GM18951 (cell line): ENCODE measurements at regions not wholly inside any gene's neighbourhood (a gene's known extent, or its start where the extent isn't known, plus 50 kb on each side); places are given as distances from the start of the nearest gene placed in this dataset.

Experiments used
- POLR2A ChIP-seq: IDR thresholded peaks from 4 replicates; pipeline ENCODE4 v1.6.1; 2011; ENCODE audit warnings: mild to moderate bottlenecking; ENCODE audit not compliant: insufficient read length, insufficient read depth; ENCODE audit errors: extremely low read depth
- in situ Hi-C: fragments of 300-500 bp; cut with MboI; formaldehyde crosslinking; loops from one replicate; pipeline ENCODE4 v1.12.0; 2022; ENCODE audit warnings: low sequenced_read_pairs, mixed read lengths, inconsistent platforms; ENCODE audit not compliant: unreplicated experiment

DNA sequence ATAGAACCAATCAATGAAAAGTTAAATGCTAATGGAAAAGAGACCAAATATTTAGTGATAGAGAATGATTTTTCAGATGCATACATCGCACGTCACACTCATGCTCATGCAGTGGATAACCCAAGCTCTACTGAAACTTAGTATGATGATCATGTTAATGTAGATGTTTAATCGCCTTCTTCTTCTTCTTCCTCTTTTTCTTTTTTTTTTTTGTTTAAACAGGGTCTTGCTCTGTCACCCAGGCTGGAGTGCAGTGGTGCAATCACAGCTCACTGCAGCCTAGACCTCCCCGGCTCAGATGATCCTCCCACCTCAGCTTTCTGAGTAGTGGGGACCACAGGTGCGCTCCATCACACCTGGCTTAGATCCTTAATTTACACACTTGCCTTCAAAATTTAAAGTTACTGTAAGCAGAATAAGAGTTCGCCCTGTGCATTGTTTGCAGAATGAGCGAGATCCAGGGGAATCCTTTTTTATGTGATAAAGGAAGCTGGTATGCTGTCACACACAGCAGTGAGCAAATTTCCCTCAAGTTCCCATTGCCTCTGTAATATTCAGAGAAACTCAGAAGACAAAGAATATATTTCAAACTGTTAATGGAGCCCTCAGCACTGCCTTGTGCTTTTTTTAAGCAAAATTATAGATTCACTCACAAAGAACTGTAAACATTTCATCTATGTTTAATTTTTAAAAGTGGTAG lies 194.2 kb upstream of the SGK1 start:
- TF ChIP-seq POLR2A, result no peak
- in situ Hi-C loops, result no loop called here

DNA sequence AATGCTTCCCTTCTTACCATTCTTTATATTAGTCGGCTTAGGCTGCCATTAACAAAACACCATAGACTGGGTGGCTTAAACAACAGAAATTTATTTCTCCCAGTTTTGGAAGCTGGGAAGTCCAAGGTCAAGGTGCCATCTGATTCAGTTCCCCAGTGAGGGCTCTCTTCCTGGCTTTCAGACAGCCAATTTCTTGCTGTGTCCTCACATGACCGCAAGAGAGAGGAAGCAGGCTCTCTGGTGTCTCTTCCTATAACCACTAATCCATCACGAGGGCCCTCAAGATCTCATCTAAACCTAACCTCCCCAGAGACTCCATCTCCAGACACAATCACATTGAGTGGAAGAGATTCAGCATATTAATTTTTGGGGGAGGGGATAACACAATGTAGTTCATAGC lies 193.0 kb upstream of the SGK1 start:
- TF ChIP-seq POLR2A, result no peak
- in situ Hi-C loops, result no loop called here

DNA sequence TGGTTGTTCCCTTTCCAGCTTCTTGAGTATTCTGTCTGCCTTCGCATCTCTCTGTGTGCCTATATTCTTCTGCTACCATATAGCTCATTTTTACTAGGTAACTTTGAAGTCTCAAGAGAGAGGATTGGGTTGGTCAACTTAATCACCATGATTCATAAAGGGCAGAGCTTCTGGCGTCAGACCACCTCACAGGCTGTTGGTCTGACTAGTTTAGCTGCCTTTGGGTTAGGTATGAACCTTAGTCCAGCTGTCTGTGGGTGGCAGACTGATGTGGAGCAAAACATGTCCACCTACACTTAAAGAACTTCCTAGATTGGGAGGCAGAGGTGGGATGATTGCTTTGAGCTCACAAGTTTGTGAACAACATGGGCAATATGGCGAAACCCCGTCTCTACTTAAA lies 192.2 kb upstream of the SGK1 start:
- in situ Hi-C loops, result no loop called here

DNA sequence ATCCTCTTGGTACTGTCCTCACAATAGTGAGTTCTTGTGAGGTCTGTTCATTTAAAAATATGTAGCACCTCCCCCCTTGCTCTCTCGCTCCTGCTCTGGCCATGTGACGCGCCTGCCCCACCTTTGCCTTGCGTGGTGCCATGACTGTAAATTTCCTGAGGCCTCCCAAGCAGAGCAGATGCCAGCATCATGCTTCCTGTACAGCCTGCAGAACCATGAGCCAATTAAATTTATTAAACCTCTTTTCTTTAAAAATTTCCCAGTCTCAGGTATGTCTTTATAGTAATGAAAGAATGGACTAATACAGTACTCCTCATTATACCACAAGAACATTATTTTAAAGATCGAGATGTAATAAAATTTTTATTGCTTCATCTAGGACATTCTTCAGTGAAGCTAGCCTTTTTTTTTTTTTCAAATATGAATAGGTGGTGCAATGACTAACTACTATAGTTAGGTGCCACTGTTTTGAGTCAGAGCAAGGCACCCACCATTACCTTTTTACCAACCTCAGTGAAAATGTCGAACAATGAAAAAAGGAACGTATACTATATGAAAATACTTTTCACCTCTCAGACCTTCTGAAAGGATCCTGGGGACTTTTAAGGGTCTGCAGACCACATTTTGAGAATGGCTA lies 191.1 kb upstream of the SGK1 start:
- no peak for TF ChIP-seq POLR2A
- in situ Hi-C loops, result no loop called here

More for the DNA sequence above, 192.2 kb upstream of the SGK1 start:
- no peak for TF ChIP-seq POLR2A

DNA sequence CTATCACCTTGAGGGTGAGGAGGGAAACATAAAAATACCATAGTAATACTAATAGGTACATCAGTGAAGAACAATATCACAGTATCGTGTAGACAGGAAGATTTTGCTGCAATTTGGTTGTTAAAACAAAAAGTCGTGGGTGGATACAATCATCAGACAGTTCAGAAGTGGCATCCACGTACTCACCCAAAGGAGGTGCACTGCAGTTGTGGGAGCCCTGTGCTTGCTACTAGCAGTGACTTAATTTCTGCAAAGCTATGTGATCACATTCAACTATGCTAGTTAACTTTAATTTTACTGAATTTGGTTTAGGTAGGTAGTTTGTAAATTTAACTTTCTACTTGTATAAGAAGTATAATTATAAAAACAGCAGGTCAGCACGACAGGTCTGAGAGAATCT lies 188.2 kb upstream of the SGK1 start:
- in situ Hi-C loops, result no loop called here
- no peak for TF ChIP-seq POLR2A

DNA sequence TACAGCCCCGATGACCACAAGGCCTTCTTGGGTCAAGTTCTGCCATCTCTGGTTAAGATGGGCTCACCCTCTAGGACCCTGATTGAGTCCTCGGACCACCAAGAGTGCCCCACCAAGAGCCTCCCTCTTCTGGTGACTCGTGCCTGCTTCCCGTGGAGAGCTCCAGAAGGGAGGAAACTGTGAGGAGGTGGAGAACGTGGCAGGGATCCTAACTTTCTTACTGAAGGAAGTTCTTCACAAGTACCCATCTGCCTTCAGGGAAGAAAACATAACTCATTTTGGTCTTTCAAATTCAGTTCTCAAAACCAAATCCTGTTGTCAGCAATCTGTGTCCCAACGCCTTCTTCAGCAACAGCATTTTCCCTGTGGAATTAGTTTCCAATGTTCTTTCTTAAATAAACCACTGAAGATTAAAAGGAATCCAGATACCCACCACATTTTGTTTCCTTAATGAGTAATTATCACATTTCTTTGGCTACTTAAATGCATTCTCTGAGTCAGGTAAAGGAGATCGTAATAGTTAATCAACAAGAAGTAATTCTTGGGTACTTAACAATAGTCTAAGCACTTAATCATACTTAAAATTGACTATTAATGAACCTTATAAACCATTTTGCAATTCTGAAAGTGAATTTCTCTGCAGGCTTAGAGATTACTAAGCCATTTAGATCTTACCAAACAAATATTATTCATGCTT lies 185.8 kb upstream of the SGK1 start:
- in situ Hi-C loops, result no loop called here
- no peak for TF ChIP-seq POLR2A

DNA sequence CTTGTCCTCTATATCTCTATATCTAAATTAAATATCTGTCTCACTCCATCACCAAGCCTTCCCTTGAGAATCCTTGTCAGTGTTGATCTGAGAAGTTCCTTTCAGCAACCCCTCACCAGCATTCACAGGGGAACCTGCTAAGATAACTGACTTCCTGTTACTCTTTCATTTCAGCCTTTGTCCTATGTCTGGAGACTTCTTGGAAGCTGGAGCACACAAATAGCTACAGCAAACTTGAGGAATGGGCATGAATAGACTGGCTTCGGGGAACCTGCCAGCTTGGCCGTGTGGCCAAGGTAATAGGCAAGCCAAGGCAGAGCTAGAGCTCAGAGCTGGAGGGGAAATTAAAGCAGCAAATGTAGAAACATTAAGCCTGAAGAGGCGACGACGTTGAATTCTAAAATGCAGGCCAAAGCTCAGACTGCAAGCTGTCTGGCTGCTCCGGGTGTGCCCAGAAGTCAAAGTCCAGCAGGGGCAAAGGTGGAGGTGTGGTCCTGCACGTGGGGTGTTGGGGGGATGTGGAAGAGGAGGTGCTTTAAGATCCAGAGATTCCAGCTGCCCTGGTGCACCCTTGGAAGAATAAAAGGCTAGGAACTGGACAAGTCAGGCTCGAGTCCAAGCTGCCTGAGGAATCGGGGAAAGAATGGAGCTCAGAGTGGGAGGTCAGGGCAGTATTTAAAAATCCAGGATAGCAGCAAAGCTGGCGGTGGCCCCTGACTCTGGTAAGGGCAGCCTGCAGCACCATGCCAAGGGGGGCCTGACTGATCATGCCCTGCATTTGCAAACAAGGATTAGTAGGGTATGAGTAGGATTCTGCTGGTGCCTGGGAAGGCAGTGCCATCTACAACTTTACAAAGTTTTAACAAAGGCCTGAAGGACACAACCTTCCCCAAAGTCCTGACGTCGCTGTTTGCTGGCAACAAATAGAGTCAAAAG lies 185.0 kb upstream of the SGK1 start:
- in situ Hi-C loops, result no loop called here
- no peak for TF ChIP-seq POLR2A

DNA sequence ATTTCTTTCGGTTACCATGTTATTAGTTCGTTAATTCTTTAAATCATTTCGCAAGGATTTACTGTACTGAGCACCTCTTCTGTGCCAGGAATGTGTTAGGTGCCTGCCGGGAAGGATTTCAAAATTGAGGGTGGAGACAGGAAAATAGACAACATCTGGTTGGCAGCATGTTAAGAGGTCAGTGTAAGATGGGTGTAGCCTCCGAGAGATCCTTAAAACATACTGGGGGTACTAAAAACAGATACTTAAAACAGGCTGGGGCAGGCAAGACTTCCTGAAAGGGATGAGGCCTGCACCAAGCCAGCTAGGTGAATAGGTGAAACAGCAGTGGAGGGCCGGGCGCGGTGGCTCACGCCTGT lies 178.0 kb upstream of the SGK1 start:
- TF ChIP-seq POLR2A, result no peak
- in situ Hi-C loops, result no loop called here

DNA sequence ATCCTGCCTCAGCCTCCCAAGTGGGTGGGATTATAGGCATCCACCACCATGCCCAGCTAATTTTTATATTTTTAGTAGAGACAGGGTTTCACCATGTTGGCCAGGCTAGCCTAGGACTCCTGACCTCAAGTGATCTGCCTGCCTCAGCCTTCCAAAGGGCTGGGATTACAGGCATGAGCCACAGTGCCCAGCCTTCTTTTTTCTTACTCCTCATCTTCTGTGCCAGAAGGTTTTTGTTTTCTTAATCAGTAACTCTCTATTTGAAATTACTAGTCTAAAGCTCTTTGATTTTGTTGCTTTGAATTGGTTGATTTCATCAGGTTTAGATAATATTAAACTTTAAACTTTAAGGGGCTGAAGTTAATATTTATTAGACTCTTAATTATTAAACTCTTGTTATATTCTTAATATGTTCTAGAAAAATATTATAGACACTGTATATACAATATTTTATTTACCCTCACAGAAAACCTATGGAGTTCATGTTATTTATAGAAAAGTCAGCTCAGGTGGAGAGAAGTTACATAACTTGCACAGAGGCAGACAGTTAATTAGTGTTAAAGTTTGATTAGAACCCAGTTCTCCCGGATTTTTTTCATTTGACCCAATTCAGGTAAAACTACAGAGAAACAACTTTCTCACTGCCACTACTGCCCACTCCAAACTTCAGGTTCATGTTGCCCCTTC lies 177.4 kb upstream of the SGK1 start:
- TF ChIP-seq POLR2A, result no peak
- in situ Hi-C loops, result no loop called here

DNA sequence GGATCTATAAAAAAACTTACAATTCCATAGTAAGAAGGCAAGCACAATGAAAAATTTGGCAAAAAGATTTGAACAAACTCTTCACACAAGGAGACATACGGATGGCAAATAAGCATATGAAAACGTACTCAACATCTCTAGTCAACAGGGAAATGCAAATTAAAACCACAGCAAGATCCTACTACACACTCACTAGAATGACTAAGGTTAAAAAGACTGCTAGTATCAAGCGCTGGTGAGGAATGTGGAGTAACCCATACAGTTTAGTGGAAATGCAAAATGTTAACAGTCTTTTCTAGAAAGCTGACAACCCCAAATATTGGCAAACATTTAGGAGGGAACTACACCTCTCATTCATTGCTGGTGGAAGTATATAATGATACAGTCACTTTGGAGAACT lies 175.9 kb upstream of the SGK1 start:
- in situ Hi-C loops, result no loop called here
- no peak for TF ChIP-seq POLR2A

DNA sequence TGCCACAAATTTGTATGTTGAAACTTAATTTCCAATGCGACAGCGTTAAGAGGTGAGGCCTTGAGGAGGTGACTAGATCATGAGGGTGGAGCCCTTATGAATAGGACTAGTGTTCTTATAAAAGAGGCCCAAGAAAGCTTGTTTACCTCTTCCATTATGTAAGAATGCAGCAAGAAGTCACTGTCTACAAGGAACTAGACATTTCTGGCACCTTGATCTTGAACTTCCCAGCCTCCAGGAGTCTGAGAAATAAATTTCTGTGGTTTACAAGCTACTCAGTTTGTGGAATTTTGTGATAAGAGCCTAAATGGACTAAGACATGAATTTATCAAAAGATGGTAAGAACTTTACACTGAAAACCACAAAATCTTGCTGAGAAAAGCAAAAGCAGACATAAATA lies 173.6 kb upstream of the SGK1 start:
- in situ Hi-C loops, result no loop called here
- no peak for TF ChIP-seq POLR2A

DNA sequence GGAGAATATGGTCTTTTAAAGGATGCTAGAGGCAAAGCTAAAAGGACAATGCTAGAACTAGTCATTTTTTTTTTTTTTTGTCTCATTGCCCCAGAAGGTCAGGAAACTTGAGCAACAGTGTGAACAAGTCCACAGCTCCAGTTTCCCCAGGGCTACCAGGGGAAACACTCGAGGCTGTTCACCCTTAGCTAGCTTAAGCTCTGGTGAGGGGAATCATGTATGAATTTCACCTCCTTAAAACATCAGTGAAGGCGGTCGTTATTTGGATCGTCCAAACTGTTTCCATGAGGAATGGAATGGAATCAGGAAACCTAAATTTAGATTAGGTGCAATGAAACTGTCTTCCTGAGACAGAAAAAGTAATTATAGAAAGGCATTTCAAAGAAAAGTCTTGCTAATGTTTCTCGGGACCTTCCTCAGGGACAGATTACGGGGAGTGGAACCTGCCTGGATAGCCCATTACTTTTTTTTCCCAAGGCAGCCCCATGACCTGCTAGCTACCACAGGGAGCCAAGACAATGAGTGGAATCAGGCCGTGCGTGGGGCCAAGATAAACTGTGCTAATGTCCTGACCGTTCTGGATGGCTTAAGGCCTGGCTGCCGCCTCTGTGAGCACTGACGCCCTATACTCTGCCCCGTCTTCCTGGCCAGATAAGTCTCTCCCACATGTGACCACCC lies 164.8 kb upstream of the SGK1 start:
- no peak for TF ChIP-seq POLR2A
- in situ Hi-C loops, result no loop called here
